GM18498 (cell line): ENCODE measurements at regions not wholly inside any gene's neighbourhood (a gene's known extent, or its start where the extent isn't known, plus 50 kb on each side); places are given as distances from the start of the nearest gene placed in this dataset.

ENCODE experiments used
- ATAC-seq: cut with Tn5 transposase; IDR thresholded peaks from one replicate; pipeline ENCODE4 v1.9.1; 2021; ENCODE audit warnings: mild to moderate bottlenecking, moderate library complexity; ENCODE audit not compliant: unreplicated experiment

DNA sequence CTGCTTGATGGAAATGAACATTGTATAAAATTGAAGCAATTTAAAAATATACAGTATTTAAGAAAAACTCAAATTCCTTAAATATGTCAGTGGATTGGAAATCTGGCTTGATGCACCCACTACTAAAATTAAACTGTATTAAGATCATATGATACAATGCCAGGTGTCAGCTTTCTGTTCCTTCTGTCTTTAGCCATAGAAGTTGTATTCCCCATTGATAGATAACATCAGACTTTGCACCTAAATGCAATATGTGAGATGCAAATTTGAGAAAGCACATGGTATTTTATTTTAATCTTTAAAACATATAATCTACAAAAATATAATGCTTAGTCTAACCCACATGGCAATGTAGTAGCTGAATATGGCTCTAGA is 697.4 kb upstream of the WWC1 start:
- no peak for ATAC-seq

DNA sequence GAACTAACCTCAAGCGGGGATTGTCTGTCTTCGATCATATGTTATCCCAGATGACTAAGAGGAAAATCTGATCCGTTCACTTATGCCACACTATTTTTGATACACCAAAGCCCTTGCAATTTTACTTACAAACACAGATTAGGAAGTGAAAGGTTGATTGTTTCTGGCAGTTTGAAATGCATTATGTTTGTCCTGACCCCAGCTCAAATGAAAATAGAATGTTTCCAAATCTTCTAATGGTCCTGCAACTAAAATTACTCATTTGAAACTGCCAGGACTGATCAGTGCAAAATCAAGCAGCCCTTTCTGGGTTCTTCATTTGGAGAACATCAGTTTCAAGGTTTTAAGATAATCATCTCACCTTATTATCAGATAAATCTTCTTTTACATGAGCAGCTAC is 696.7 kb upstream of the WWC1 start:
- ATAC-seq = no peak

DNA sequence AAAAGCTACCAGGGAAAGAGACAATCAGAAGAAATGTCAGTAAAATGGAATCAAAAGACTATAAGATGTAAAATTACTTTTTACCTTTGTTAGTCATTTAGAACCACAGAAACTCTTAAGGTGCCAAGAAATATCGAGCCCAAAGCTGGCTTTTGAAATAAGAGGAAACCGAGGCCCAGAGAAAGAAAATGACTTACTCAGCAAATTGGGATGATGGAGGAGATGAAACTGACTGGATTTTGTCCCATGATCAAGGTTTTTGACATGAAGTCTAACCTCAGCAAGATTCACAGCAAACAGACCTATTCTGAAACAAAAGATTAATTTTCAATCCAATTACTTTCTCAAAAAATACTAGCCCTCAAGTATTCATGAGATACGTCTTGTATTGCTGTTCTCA is 696.2 kb upstream of the WWC1 start:
- ATAC-seq = no peak

GRCh38 chr5:167598166-167598565 is 693.3 kb upstream of the WWC1 start:
- ATAC-seq = no peak

DNA sequence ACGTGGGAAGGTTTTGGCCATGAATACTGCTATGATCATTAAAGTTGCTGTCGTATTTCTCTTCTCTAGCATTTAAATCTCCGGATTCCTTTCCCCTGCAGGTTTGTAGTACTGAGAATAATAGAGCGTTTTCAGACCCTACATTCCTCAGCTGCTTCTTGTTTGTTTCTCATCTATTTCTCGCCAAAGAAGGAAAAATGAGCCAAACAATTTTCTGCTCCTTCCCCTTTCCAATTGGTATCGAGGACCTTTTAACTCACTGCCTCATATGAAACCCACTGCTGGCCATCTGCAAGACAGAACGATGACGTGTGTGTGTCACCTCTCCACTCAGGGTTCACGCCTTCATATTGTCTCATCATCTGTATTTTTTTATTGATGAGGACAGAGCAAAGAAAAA is 689.4 kb upstream of the WWC1 start:
- no peak for ATAC-seq

DNA sequence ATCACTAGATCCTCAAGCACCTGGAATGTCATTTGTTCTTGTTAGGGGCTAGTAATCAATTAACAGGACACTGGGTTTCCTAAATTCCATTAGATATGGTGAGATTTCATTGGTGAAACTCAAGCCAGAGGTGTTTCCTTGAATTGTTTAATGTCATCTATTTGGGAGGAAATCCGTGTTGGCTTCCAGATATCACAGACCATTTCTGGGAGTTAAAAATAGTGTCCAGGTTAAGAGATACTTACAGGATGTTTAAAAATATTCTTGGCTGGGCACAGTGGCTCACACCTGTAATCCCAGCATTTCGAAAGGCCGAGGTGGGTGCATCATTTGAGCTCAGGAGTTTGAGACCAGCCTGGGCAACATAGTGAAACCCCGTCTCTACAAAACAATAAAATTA is 688.3 kb upstream of the WWC1 start:
- ATAC-seq = no peak

- ATAC-seq = no peak
Observed at GRCh38 chr5:167608390-167609272, 682.8 kb upstream of the WWC1 start.

DNA sequence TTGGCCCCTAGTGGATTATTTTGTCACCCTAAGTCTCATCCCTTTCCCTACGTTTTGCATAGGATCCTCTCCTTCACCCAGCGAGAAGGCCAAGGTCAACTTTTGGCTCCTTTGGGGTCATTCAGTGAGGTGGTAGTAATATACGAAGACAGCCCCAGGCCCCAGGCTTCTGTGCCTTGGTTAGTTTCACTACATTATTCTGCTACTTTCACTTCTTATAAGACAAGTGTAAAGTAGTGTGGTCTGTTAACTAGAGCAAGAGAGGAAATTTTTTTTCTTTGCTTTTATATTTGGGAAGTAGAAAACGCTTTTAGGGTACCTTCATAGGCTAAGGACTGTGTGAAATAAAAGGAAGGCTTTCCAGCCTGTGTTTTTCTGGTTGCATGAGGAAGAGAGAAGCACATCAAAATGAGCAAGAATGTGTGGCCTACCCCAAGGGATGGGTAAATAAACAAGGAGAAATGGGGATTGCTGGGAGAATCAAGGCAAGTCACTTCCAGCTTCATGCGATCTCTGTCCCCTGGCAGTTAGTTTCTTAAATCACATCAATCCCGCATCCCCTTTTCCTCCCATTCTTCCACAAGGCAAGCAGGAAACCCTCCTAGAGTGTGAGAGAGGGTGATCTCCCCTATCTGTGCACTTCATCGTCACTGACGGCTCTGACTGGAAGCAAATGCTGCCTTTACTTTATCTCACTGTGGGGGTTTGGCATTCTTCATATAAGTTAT is 677.0 kb upstream of the WWC1 start:
- no peak for ATAC-seq

- no peak for ATAC-seq
Observed at GRCh38 chr5:167616043-167616890, 675.2 kb upstream of the WWC1 start.

GRCh38 chr5:167623354-167623753 is 668.1 kb upstream of the WWC1 start:
- ATAC-seq = no peak

DNA sequence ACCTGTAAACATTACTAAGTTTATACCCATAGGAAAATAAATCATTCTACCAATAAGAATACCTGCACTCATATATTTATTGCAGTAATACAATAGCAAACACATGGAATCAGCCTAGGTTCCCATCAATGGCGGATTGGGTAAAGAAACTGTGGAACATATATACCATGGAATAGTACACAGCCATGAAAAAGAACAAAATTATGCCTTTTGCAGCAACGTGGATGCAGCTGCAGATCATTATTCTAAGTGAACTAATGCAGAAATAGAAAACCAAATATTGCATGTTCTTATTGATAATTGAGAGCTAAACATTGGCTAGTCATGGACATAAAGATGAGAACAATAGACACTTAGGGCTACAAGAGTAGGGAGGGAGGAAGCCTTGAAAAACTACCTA is 667.4 kb upstream of the WWC1 start:
- ATAC-seq = no peak

DNA sequence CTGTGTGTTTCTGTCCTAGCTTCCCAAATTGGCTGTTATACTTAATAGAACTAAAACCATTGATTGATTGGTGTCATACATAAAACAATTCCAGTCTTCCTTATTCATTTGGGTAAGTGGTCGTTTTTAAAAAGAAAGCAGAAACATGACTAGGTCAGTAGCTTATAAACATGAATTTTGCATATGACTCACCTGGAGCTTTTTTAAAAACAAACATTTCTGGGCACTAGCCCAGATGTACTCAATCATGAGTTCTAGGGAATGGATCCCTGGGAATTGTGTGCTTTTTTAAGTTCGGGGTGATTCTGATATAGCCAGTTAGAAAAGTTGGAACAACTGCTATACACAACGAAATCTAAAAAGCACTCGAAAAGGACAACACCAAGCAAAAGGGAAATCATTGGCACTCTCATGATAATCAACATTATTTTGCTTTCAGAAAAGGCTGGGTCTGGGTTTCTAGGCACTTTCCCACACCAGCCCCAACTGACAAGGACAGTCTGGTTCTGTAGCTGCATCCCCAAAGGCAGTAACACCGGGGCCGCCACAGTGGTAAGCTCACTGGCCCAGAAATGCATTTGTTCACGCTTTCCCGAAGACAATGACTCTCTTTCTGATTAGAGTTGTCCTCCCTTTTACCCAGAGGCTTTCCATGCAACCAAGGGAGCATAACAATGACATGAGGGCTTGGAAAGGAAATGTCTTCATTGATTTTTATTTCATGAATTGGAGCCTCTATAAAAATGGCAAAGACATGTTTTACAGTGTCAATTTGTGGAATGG is 664.9 kb upstream of the WWC1 start:
- ATAC-seq = no peak

DNA sequence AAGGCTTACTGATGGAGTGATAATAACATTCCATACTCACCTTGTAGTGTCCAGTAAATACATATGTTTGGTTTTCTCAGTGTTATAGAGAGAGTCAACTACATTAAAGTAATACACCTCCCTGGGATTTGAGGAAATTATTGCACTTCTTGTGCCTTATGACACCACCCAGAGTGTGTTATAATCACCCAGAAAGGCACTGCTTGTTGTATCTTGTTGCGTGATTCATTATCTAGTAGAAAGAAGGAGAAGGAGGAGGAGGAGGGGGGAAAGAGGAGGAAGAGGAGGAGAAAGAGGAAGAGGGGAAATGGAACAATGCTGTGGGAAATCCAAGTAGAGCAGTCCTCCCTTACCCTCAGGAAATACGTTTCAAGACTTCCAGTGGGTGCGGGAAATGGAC is 661.8 kb upstream of the WWC1 start:
- ATAC-seq = no peak

GRCh38 chr5:167631191-167631590 is 660.3 kb upstream of the WWC1 start:
- ATAC-seq = no peak

GRCh38 chr5:167633114-167633513 is 658.3 kb upstream of the WWC1 start:
- ATAC-seq = no peak

GRCh38 chr5:167633931-167634341 is 657.5 kb upstream of the WWC1 start:
- no peak for ATAC-seq

GRCh38 chr5:167634432-167634831 is 657.0 kb upstream of the WWC1 start:
- no peak for ATAC-seq

DNA sequence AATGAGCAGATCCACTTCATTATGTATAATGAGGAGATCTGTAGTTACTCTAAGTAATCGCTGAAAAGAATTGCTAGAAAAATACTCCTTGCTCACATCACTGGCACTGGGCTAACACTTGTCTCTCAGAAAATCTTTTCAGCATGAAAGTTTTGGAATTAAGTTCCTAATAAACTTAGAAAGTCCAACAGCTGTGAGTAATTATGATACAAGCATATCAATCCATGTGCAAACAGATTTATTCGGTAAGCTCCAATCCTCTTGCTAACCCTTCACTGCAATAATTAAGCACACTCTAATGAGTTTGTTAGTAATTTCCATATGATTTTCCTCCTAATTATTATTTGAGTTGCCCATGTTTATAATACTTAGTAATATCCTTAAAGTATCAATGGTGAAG is 652.6 kb upstream of the WWC1 start:
- ATAC-seq = no peak

DNA sequence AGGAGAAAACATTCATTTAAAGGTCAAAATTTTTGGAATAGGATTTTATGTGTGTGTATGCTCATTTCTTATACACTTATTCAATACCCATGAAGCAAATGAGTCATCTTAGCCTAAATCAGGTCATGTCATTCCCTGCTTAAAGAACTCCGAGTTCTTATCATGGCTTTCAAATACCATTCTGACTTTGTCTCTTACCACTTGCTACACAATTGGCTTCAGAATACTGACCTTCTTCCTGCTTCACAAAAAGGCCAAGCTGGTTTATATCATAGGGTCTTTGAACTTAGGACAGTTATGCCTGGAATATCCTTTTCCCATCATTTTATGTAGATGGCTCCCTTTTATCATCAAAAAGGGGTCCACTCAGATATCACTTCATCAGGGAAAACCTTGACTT is 652.2 kb upstream of the WWC1 start:
- no peak for ATAC-seq

- ATAC-seq = no peak
Observed at GRCh38 chr5:167639766-167640165, 651.7 kb upstream of the WWC1 start.

- ATAC-seq = no peak
Observed at GRCh38 chr5:167642181-167642580, 649.3 kb upstream of the WWC1 start.
